Fibroblast of the aortic adventitia (primary cell): ENCODE measurements at regions not wholly inside any gene's neighbourhood (a gene's known extent, or its start where the extent isn't known, plus 50 kb on each side); places are given as distances from the start of the nearest gene placed in this dataset.

Experiments used
- DNase-seq: peaks from one replicate; pipeline ENCODE4 v3.0.0-alpha.2; 2010; ENCODE audit warnings: low read depth
- H3K4me3 ChIP-seq: 2 replicates; pipeline ENCODE4 v1.5.1; 2011; ENCODE audit warnings: low read depth, mild to moderate bottlenecking, control low read depth, low read length, moderate library complexity
- TF ChIP-seq, protein P1 (sequence below): IDR thresholded peaks from 2 replicates; pipeline ENCODE4 v1.5.1; 2011; ENCODE audit warnings: mild to moderate bottlenecking, low read length, control low read depth, inconsistent platforms; ENCODE audit not compliant: insufficient read depth

DNA sequence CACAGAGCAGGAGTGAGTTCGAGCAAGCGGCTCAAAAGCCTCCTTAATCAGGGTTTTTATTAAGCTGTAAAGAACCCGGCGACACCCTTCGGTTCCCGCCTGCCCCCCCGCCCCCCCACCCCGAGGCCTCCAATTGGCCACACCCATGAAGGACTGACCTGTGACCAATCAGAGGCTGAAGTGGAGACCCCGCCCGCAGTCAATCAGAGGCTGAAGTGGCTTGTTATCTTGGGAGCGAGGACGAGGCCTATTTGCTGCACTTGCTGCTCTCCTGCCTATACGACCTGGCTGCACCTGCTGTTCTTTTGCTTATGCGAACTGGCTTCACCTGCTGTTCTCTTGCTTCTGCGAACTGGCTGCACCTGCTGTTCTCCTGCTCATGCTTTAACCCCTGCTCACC, 844.9 kb downstream of the OLFM4 start:
- H3K4me3 ChIP-seq, result no peak overlapping the region
- TF ChIP-seq, protein P1, sequence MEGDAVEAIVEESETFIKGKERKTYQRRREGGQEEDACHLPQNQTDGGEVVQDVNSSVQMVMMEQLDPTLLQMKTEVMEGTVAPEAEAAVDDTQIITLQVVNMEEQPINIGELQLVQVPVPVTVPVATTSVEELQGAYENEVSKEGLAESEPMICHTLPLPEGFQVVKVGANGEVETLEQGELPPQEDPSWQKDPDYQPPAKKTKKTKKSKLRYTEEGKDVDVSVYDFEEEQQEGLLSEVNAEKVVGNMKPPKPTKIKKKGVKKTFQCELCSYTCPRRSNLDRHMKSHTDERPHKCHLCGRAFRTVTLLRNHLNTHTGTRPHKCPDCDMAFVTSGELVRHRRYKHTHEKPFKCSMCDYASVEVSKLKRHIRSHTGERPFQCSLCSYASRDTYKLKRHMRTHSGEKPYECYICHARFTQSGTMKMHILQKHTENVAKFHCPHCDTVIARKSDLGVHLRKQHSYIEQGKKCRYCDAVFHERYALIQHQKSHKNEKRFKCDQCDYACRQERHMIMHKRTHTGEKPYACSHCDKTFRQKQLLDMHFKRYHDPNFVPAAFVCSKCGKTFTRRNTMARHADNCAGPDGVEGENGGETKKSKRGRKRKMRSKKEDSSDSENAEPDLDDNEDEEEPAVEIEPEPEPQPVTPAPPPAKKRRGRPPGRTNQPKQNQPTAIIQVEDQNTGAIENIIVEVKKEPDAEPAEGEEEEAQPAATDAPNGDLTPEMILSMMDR, result no peak
- DNase-seq, result no peak

DNA sequence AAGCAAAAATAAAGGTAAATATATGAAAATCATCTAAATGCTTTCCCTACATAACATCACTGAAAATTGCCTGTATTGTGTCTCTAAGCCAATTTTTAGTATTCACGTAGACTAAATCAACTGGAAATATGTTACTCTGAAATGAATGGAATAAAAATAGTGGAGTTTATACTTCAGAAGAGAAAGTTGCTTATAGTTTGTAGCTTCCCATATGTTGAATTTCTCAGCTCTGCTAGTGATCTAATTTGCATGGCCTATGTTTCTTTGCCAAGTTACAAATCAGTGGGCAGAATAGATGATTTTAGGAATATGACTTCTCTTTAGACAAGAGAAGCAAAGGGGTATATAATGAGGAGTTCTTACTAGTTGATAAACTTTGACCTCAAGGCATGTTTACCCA, 850.2 kb downstream of the OLFM4 start:
- H3K4me3 ChIP-seq, result no peak overlapping the region
- TF ChIP-seq, protein P1, result no peak
- DNase-seq, result no peak

GRCh38 chr13:53885997-53886396, 857.4 kb downstream of the OLFM4 start:
- no peak for DNase-seq
- TF ChIP-seq, protein P1, result no peak

GRCh38 chr13:53890696-53891095, 862.1 kb downstream of the OLFM4 start:
- no peak for DNase-seq
- TF ChIP-seq, protein P1, result no peak

More at GRCh38 chr13:53885997-53886396, 857.4 kb downstream of the OLFM4 start:
- no peak overlapping the region for H3K4me3 ChIP-seq

DNA sequence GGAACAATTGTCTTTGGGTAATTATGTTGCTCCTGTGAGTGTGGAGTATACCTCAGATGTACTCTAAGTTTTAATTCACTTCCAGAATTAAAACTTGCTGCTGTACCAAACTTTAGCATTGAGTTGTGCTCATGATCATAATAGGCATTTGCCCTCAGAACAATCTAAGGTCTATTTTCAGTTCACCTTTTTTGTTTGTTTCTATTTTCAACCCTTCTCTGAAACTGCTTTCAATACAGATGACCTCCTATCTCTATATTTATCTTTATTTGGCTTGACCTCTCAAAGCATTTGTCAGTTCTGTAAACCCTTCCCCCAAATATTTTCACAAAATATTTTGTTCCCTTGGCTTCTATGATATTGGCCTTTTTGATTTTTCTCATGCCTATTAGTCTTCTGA, 873.0 kb downstream of the OLFM4 start:
- H3K4me3 ChIP-seq, result no peak overlapping the region
- no peak for DNase-seq
- TF ChIP-seq, protein P1, result no peak

More at GRCh38 chr13:53890696-53891095, 862.1 kb downstream of the OLFM4 start:
- no peak overlapping the region for H3K4me3 ChIP-seq

GRCh38 chr13:53907891-53908290, 879.3 kb downstream of the OLFM4 start:
- no peak for DNase-seq
- no peak overlapping the region for H3K4me3 ChIP-seq
- TF ChIP-seq, protein P1, result no peak

DNA sequence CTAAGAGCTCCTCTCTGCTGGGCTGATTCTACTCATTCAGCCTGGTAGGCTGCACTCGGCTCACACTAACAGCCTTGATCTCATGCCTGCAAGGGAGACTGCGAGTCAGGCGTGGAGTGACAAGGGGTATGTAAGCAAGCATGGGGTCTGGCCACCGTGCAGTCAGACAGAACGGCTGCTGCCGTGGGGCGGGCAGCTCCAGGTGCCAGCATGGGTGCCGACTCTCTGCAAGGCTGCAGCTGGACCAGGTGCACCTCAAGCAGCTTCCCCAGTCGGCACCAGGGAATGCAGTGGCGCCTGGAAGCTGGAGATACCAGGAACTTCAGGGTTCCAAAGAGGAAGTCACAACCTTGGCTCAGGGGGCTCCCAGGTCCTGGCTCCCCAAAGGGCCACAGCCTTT, 892.3 kb downstream of the OLFM4 start:
- DNase-seq, result no peak
- H3K4me3 ChIP-seq, result no peak overlapping the region
- TF ChIP-seq, protein P1, result no peak
